Glomerular endothelial cell (primary cell): ENCODE measurements at regions not wholly inside any gene's neighbourhood (a gene's known extent, or its start where the extent isn't known, plus 50 kb on each side); places are given as distances from the start of the nearest gene placed in this dataset.

ENCODE experiments used
- DNase-seq: peaks from one replicate; pipeline ENCODE4 v3.0.0-alpha.2; 2011; ENCODE audit warnings: low read depth, low spot score; ENCODE audit errors: extremely low read depth

GRCh38 chr11:110801328-110801727 is 89.1 kb upstream of the ARHGAP20 start:
- peak; percentile 70 for DNase-seq

- DNase-seq, result no peak
Measured at GRCh38 chr11:110798201-110798900, 86.1 kb upstream of the ARHGAP20 start.

DNA sequence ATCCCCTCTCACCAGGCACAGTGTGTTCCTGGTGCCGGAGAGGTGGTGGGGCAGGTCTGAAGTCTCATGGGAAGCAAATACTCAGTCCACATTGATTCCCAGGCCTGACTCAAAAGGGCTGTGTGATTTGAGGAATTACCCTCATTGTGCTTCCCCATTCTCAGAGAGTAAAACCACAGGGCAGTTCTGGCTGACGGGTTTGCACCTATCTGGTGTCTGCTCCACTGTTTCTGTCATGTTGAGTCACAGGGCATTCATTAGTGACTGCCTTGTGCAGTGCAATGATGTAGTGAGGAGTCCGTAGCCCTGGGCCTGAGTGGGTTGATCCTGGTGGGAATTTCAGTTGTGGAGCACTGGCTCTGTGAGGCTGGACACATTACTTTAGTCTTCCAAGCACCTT is 85.2 kb upstream of the ARHGAP20 start:
- no peak for DNase-seq

GRCh38 chr11:110795112-110795624 is 82.9 kb upstream of the ARHGAP20 start:
- no peak for DNase-seq

DNA sequence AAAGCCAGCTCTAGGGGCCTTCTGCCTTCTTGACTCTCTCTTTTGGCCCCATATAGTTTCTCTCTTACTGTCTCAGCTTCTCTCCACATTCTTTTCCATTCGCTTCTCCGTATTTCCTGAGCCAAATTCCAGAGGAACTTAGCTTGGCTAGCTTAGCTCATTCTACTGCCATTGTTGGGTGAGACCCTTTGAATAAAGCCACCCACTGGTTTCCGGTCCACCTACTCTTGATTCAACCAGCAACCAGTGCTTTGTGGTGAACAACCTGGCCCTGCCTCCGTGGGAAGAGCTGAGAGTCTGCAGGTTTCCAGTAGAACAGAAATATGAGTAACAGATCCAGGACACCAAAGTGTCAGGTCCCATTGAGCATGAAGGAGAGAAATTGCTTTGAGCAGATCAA is 81.3 kb upstream of the ARHGAP20 start:
- DNase-seq, result no peak

DNA sequence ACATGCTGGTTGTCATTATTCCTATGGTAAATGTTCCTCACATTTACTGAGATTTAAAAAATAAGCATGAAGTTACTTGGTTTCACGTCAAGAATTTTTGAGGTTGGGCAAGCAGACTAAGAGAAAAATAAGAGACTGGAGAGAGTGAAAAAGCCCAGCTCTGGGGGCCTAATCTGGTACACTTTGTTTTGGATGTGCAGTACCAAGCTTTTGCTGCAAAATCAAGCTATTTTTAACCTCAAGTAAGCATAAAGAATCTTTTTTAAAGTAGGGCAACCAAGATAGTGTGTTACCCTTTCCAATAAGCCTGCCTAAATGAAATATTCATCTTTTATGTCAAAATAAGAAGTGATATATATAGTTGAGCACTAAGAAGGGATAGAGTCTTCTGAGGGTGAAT is 79.4 kb upstream of the ARHGAP20 start:
- no peak for DNase-seq

DNA sequence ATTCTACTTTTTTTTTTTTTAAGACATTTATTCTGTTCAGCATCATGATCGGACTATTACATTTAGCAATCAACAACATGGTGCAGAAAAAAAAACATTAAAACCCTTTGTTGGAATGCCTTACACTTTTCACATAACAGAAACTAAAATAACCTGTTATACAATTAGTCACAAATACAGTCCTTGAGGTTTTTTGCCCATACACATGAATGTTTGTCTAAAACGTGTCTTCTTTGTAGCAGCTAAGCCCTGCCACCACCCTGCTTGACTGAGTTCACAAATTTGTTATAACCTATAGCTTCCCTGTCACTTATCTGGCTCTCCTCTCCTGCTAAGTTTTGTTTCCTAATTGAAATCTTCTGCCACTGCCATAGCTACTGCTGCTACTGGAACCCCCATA is 75.4 kb upstream of the ARHGAP20 start:
- no peak for DNase-seq

GRCh38 chr11:110786226-110786902 is 74.1 kb upstream of the ARHGAP20 start:
- DNase-seq, result no peak

DNA sequence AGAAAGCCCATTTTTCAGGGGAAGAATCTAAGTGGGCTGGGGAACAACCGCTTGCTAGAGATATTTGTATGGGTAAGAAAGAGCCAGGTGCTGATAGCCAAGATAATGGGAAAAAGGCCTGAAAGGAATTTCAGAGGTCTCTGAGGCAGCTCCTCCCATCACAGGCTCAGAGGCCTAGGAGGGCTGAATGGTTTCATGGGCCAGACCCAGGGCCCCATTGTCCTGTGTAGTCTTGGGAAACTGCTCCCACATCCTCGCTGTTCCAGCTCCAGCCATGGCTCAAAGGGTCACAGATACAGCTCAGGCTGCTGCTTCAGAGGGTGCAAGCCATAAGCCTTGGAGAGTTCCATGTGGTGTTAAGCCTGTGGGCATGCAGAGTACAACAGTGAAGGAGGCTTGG is 73.2 kb upstream of the ARHGAP20 start:
- no peak for DNase-seq

GRCh38 chr11:110782616-110783015 is 70.4 kb upstream of the ARHGAP20 start:
- DNase-seq, result no peak

GRCh38 chr11:110779108-110779507 is 66.9 kb upstream of the ARHGAP20 start:
- DNase-seq, result no peak

DNA sequence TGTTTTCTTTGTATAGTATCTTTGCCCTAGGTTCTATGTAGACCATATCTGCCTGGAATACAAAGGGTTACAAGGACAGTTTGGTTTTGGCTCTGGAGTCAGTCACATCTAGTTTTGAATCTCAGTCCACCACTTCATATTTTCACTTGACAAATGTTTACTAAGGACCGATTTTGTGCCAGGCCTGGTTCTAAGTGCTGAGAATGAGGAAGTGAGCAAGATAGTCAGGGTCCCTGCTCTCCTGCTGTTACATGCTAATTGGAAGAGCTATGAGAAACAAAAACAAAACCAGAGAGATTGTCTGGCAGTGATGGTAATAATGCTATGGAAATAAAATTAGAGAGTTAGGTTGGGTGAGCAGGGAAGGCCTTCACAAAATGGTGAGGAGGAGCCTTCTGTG is 66.1 kb upstream of the ARHGAP20 start:
- no peak for DNase-seq

- no peak for DNase-seq
Measured at GRCh38 chr11:110777775-110778174, 65.5 kb upstream of the ARHGAP20 start.

- DNase-seq, result no peak
Measured at GRCh38 chr11:110776081-110776480, 63.8 kb upstream of the ARHGAP20 start.

- no peak for DNase-seq
Measured at GRCh38 chr11:110774138-110775014, 62.1 kb upstream of the ARHGAP20 start.

GRCh38 chr11:110773442-110773841 is 61.2 kb upstream of the ARHGAP20 start:
- DNase-seq, result no peak

DNA sequence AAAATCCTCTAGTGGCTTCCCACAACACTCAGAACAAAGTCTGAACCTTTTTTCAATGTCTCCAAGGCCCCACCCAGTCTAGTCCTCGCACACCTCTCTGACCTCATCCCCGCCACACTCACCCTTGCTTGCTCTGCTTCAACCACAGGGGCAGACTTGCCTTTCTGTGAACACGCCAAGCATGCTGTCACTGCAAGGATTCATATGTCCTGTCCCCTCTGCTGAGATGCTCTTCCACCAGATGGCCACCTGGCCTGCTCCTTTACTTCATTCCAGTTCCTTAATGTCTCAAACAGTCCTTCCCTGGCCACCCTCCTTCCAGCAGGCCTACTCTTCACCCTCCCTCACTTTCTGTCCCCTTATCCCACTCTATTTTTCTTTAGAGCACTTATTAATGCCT is 60.6 kb upstream of the ARHGAP20 start:
- DNase-seq, result no peak

- no peak for DNase-seq
Measured at GRCh38 chr11:110766316-110766715, 54.1 kb upstream of the ARHGAP20 start.

- no peak for DNase-seq
Measured at GRCh38 chr11:110764485-110764884, 52.2 kb upstream of the ARHGAP20 start.

- DNase-seq, result no peak
Measured at GRCh38 chr11:110763249-110764011, 51.2 kb upstream of the ARHGAP20 start.

GRCh38 chr11:110762590-110762989 is 50.4 kb upstream of the ARHGAP20 start:
- DNase-seq, result no peak
